HG03159 (cell line): ENCODE measurements at regions not wholly inside any gene's neighbourhood (a gene's known extent, or its start where the extent isn't known, plus 50 kb on each side); places are given as distances from the start of the nearest gene placed in this dataset.

ENCODE experiments used
- ATAC-seq: cut with Tn5 transposase; IDR thresholded peaks from one replicate; pipeline ENCODE4 v1.9.1; 2021; ENCODE audit warnings: mild to moderate bottlenecking, moderate library complexity; ENCODE audit not compliant: unreplicated experiment

DNA sequence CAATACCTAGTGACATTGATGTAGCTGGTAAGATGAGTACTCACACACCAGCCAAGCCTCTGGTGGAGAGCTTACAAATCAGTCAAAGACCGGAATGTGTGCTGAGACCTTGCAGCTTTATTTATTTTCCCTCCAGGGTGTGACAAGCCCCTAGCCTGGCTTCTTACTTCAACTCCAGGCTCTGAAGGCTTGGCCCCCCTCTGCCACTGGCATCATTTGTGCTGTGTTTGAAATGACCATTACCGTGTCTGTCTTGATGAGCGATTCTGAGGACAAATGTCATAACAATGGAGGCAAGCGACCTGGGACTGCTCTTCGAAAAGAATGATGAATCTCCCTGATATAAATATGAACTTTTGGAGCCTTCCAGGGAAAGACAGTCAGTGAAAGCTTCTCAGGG is 749.9 kb upstream of the HS6ST1 start:
- no peak for ATAC-seq

DNA sequence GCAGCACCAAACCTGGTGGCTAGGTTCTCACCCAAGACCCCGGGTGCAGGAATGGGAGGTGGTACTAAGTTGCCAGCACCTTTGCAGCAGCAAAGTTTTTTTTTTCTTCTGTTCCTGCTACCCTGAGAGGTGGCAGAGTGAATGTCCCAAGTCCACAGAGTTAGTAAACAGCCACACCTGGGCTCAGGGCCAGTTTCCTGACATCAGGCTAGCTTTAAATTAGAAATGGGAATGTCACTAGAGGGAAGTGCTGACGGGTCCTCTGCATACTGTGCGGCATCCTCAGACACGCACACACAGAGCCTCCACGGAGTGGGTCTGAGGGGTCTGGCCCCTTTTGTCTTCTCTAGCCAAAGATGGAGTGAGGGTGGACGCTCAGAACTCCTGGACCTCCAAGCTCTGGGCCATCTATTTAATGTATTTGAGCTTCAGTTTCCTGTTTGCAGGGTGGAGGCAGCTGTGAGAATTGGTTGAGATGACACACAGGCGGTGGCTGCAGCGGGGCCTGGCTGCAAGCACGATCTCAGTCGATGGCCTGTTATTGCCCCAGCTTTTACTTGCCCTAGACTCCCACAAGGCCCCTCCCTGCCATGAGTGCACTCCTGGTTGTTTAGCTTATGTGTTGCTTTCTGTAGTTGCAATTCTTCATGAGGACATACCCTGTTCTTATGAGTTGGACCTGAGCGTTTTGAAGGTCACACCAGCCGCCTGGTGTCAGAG is 751.4 kb upstream of the HS6ST1 start:
- ATAC-seq, result no peak

DNA sequence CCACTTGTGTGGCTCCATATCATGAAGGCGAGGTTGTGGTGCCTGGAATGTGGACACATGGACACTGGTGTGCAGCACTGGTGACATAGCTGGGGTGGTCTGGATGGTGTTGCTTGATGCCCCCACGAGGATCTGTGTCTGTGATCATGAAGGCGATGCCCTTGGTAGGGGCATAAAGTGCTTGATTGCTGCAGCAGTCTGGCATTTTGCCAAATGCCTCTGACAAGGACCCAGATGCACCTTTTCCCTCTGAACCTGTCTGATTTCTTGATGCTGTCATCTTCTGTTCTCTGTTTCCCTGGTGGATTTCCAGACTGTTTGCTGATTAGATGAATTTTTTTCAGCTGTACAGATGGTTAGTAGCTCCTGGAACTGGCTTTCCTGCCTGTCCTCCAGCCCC is 752.0 kb upstream of the HS6ST1 start:
- no peak for ATAC-seq

GRCh38 chr2:129071531-129071930 is 752.9 kb upstream of the HS6ST1 start:
- no peak for ATAC-seq

GRCh38 chr2:129074298-129074920 is 755.7 kb upstream of the HS6ST1 start:
- ATAC-seq, result no peak

DNA sequence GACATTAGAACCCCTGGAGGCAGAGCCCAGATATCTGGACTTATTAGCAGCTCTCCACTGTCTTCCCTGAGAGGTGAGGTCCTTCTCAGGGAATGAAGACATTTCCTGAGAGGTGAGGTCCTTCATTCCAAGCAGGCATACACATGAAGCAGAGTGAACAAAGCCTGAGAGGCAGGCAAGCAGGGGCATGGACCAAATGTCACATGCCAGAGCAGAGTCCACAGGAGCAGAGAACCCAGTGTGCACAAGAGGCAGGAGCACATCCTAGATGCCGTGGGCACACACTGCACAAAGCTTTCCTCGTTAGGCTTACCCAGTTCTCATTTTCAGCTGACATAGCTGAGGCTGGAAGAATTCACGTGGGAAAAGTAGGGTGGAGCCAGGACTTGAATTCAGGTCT is 759.9 kb upstream of the HS6ST1 start:
- no peak for ATAC-seq

DNA sequence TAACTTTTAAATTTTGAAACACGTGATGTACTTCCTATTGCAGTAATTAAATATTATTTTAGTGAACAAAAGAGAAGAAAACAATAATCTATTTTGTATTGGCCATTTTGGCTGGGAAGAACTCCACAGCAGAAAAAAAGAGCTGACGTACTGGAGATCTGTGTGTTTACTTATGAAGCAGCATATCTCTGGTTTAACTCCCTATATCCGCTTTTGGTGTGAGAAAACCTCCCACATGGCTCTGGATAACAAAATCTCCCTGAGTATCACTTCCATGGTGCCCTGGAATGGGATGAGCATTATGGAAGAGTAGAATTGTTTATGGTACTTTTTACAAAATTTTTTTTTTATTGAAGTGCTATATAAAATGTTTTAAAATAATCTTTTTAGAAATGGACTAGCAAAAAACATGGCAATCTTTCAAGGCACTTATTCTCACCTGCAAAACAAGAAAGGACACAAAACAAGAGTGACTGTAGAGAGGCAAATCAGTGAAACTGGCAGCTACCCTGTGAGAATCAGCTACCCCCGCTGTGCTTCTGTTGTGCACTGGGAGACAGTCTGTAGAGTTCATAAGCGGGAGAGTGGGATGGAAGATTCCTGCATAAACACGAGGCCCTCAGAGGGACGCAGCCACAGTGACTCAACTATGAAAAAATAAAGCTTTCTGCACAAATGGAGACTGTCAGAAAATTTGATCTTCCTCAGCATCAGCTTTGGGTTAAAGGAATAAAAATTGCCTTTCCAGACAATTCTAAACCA is 762.2 kb upstream of the HS6ST1 start:
- no peak for ATAC-seq

- ATAC-seq, result no peak
Observed at GRCh38 chr2:129085386-129085785, 766.7 kb upstream of the HS6ST1 start.

- no peak for ATAC-seq
Observed at GRCh38 chr2:129087133-129087813, 768.6 kb upstream of the HS6ST1 start.

- no peak for ATAC-seq
Observed at GRCh38 chr2:129091620-129092019, 773.0 kb upstream of the HS6ST1 start.

DNA sequence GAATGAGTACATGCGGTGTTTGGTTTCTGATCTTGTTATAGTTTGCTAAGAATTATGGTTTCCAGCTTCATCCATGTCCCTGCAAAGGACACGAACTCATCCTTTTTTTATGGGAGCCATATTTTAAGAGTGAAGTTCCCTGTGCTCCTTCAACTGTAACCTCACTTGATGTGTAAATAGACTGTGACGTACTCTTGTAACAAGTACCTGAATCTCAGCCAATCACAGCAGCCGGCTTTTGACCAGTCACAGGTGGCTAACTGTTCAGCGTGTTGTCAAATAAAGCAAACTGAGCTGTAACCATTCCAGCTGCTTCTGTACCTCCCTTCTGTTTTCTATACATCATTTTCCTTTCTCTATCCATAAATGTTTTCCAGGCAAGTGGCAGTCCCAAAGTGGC is 774.3 kb upstream of the HS6ST1 start:
- ATAC-seq, result no peak

GRCh38 chr2:129101186-129101585 is 782.5 kb upstream of the HS6ST1 start:
- no peak for ATAC-seq

DNA sequence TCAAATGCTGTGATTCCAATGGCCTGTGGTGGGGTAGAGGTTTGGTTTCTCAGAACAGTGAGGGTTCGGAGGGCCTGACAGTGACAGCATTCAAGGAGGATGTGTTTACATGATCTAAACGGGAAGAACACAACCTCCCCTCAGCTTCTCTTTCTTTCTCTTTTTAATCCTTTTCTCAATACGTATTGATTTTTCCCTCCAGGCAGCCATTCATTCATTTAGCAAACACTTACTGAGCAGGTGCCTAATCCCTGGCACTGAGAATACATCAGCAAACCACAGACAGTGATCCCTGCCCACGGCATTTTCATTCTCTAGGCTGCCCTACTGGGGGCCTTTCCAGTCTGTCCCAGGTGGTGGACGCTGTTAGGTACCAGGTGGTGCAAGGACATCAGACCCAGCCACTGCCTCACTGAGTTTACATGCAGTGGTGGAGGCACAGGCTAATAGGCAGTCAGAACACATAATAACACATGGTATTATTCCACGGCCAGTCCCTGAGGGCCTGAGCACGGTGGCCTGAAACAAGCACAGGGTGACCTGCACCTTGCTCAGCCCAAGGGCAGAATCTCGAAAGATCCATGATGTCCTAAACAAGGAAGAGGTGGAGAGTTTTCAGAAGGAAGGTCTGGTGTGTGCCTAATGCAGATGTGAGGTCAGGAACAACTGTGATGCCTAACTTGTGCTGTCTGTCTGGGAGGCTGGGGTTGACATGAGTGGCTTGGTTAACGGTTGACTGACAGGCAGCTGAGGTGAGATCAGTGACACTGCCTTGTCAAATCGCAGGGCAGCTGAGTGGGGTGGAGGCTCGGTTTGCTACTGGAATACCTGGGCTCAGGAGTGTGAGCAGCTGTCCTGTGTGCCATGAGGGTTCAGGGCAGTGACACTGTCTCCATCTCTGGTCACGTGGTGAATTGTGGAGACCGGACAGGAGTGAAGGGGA is 785.5 kb upstream of the HS6ST1 start:
- ATAC-seq, result no peak

DNA sequence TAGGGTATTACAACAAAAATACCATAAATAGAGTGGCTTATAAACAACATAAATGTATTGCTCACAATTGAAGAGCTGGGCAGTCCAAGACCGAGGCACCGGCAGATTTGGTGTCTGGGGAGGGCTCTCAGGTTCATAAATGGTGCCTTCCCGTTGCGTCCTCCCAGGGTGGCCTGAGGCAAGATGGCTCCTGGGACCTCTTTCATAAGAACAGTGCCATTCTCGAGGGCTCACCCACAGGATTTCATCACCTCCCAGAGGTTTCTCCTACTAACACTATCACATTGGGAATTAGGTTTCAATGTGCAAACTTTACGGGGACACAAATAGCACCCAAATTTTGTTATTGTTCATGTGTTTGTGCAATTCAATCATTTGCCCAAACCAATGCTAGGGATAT is 793.5 kb upstream of the HS6ST1 start:
- ATAC-seq, result no peak

GRCh38 chr2:129113776-129114175 is 795.1 kb upstream of the HS6ST1 start:
- no peak for ATAC-seq

DNA sequence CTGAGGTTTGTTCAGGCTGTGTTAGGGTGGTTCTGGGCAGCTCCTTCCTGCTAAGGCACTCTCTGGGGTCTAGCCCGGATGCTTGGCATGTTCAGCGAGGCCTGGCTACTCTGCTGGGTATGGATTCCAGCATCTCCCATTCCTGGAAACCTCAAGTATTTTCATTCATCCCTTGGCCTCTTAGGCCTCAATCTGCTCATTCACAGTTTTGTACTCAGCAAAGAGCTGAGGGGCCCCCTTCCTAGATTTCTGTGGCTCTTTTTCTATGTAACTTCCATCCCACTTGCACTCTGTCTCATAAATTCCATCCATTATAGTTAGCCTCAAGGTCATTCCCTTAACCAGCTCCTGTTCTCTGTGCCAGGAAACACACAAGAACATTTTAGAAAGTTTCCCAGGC is 798.8 kb upstream of the HS6ST1 start:
- ATAC-seq, result no peak

DNA sequence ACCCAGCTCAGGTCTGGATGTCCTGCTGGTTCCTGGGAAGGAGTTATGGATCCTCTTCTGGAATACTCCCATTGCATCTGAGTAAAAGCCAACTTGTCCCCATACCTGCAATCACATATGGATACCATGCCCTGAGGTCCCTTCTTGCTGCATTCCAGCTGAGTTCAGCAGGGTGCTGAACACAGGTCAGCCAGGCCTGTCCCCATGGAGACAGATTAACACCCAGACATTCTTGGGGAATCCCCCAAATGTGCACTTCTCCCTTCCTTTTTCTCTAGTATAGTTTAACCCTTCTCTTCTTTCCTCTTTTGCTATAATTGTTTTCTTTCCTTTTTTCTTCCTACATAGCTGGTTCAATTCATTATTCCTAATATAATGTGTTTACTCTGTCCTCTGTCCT is 799.6 kb upstream of the HS6ST1 start:
- ATAC-seq, result no peak

- ATAC-seq, result no peak
Observed at GRCh38 chr2:129129087-129129486, 810.4 kb upstream of the HS6ST1 start.

GRCh38 chr2:129133692-129134641 is 815.3 kb upstream of the HS6ST1 start:
- no peak for ATAC-seq
